Colonic mucosa (tissue), 4 donors: ENCODE measurements at regions not wholly inside any gene's neighbourhood (a gene's known extent, or its start where the extent isn't known, plus 50 kb on each side); places are given as distances from the start of the nearest gene placed in this dataset.

Experiments used
- DNase-seq: peaks from one replicate; pipeline ENCODE4 v3.0.0-alpha.2; 2020
- H3K27ac ChIP-seq: fragments of 200-600 bp; one replicate; pipeline ENCODE4 v1.8.0; 2021
- H3K27me3 ChIP-seq: fragments of 200-600 bp; one replicate; pipeline ENCODE4 v1.8.0; 2021
- H3K36me3 ChIP-seq: fragments of 200-600 bp; one replicate; pipeline ENCODE4 v1.8.0; 2021
- H3K4me1 ChIP-seq: fragments of 200-600 bp; one replicate; pipeline ENCODE4 v1.8.0; 2021; ENCODE audit warnings: mild to moderate bottlenecking
- H3K4me3 ChIP-seq: fragments of 200-600 bp; one replicate; pipeline ENCODE4 v1.8.0; 2021
- H3K9ac ChIP-seq, 2 donors: one replicate each; pipeline ENCODE4 v1.7.0; 2013; ENCODE audit warnings: control low read depth in 2 of 2, low read depth in 2 of 2, low read length in 2 of 2
- H3K9me3 ChIP-seq: fragments of 200-600 bp; one replicate; pipeline ENCODE4 v1.8.0; 2021
- intact Hi-C: fragments of 100-400 bp; cut with DNase I; formaldehyde crosslinking; loops from one replicate; pipeline ENCODE4 v1.14.1; 2022
- TF ChIP-seq, protein P1 (sequence below): fragments of 200-600 bp; IDR thresholded peaks from one replicate; pipeline ENCODE4 v1.8.0; 2022; ENCODE audit warnings: antibody characterized with exemption, mild to moderate bottlenecking
- donor health status: healthy.
- donor health status: DM: no; HTN: no; CAD: no.
- donor health status: DM: no; HTN: no; CAD: no.

DNA sequence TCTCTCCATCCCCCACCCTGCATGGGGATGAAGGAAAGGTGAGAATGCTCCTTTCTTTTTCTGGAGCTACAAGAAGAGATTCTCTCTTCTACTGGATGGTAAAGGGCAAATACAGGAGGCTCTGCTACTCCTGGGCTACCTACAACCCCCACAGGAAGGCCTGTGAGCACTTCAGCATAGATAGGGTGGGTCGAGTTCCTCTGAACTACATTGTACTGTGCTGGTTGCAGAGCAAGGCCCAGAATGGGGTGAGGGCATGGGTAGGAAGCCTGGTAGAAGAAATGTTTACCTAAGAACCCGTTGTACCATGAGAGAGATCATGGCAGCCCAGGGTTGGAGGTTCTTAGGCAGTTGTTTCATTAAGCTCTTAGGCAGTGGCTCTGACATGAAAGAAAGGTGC is 510.4 kb downstream of the MID1IP1 start:
- Histone ChIP-seq H3K27ac (no peak overlapping the region), H3K36me3 (no peaks in the 10 kb centered on the region), H3K4me1 (no peaks in the 10 kb centered on the region), H3K9me3 (no peaks in the 10 kb centered on the region), H3K27me3 (peaks cover 5% of the 10 kb centered on the region), H3K9ac (no peak overlapping the region), H3K4me3 (no peak overlapping the region)
- intact Hi-C loops = no loop called here
- DNase-seq = no peak
- TF ChIP-seq, protein P1, sequence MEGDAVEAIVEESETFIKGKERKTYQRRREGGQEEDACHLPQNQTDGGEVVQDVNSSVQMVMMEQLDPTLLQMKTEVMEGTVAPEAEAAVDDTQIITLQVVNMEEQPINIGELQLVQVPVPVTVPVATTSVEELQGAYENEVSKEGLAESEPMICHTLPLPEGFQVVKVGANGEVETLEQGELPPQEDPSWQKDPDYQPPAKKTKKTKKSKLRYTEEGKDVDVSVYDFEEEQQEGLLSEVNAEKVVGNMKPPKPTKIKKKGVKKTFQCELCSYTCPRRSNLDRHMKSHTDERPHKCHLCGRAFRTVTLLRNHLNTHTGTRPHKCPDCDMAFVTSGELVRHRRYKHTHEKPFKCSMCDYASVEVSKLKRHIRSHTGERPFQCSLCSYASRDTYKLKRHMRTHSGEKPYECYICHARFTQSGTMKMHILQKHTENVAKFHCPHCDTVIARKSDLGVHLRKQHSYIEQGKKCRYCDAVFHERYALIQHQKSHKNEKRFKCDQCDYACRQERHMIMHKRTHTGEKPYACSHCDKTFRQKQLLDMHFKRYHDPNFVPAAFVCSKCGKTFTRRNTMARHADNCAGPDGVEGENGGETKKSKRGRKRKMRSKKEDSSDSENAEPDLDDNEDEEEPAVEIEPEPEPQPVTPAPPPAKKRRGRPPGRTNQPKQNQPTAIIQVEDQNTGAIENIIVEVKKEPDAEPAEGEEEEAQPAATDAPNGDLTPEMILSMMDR = no peak

DNA sequence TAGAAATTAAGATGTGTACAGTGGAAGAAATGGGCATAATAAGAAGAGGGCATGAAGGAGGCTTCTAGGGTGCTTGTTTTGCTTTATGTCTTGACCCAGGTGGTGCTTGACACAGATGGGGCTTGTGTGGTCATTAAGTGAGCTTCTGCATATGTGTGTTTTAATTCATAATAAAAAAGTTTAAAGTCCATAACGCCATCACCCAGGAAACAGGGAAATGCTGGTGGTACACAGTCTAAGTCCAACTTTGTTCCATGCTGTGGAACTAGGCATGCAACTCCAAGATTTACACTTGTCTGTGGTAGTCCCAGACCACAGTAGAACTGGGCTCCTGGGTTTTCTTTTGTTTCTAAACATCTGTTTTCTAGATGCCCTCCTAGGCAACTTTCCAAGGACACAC is 511.9 kb downstream of the MID1IP1 start:
- no peaks in the 10 kb centered on the region for H3K9me3 ChIP-seq
- DNase-seq = no peak

DNA sequence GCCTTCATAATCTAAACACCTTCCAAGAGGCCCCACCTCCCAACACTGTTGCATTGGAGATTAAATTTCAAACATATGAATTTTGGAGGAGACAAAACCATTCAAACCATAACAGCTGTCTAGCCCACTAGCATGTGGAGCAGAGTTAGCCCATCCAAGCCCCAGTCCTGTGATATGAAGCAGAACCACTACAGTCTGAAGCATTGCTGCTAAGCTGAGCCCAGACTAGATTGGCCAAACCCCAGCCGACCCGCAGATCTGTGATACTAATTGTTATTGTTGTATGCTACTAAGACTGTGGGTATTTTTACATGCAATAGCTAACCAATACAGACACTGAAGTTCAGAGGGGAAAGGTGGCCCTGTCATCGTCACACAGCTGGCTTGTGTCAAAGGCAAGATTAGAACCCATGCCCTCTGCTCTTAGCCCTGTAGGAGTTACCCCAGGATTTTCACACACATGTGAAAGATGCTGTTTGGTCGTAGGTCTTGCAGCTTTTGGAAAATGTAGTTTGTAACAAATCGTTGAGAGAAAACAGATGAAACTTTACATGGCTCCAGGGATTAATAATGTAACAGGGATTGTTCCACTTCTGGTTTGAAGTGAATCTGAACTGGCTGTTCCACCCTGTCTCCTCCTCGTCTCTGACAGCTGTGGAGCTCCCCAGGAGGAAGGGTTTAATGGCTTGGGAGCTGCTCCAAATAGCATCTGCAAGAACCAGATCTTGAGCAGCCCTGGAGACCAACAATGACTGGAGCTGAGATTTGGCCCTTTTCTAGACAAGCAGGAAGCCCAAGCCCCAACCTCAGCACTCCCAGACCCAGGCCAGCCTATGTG is 517.5 kb downstream of the MID1IP1 start:
- H3K9me3 ChIP-seq = no peaks in the 10 kb centered on the region
- DNase-seq = no peak
- no peak overlapping the region for H3K4me3 ChIP-seq
- H3K9ac ChIP-seq = no peak overlapping the region
- no peak overlapping the region for H3K27ac ChIP-seq
- no peaks in the 10 kb centered on the region for H3K4me1 ChIP-seq
- intact Hi-C loops = no loop called here
- TF ChIP-seq, protein P1 = no peak
- H3K36me3 ChIP-seq = no peaks in the 10 kb centered on the region
- H3K27me3 ChIP-seq = no peaks in the 10 kb centered on the region

More for the DNA sequence above, 511.9 kb downstream of the MID1IP1 start:
- Histone ChIP-seq H3K27ac (no peak overlapping the region), H3K4me1 (no peaks in the 10 kb centered on the region), H3K9ac (no peak overlapping the region), H3K4me3 (no peak overlapping the region), H3K36me3 (no peaks in the 10 kb centered on the region), H3K27me3 (peaks cover 5% of the 10 kb centered on the region)
- intact Hi-C loops = no loop called here
- TF ChIP-seq, protein P1 = no peak

DNA sequence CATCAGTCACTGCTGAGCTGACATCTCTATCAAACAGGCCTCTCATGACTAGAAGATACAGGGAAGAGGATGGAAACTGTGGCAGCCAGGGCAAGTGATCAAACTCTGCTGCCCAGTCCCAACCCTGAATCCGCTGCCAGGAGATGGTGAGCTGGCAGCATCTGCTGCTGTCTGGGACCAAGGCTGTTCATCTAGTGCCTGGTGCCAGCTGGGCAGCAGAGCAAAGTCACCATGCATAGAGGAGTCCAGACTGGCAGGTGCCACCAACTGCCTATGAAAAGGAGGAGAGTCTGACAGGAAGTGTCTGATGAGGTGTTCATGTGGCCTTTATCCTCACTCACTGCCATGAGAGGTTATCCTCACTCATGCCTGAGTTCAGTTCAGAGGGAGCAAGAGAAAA is 518.9 kb downstream of the MID1IP1 start:
- intact Hi-C loops = no loop called here
- no peak overlapping the region for H3K9ac ChIP-seq
- DNase-seq = no peak
- H3K4me1 ChIP-seq = no peaks in the 10 kb centered on the region
- no peaks in the 10 kb centered on the region for H3K36me3 ChIP-seq
- no peak overlapping the region for H3K27ac ChIP-seq
- no peaks in the 10 kb centered on the region for H3K27me3 ChIP-seq
- no peak overlapping the region for H3K4me3 ChIP-seq
- H3K9me3 ChIP-seq = no peaks in the 10 kb centered on the region
- TF ChIP-seq, protein P1 = no peak

DNA sequence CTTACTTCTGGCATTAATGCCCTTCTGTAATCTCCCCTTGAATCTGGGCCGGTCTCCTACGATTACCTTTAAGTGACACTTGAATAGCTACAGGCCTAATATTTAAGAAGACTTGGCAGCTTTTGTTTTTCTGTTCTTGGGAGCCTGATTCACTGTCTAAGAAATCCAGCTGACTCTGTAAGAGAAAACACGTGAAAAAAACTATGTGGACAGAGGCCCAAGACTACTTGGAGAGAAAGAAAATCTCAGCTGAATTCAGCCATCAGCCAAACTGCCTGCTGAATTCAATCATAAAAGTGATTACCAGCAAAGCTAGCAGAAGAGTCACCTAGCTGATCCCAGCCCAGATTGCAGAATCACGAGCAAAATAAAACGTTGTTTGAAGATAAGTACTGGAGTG is 521.2 kb downstream of the MID1IP1 start:
- Histone ChIP-seq H3K4me1 (no peaks in the 10 kb centered on the region), H3K27ac (no peak overlapping the region), H3K9ac (no peak overlapping the region), H3K9me3 (no peaks in the 10 kb centered on the region), H3K4me3 (no peak overlapping the region), H3K36me3 (no peaks in the 10 kb centered on the region), H3K27me3 (no peaks in the 10 kb centered on the region)
- TF ChIP-seq, protein P1 = no peak
- DNase-seq = no peak
- intact Hi-C loops = no loop called here
